ENCODE measurements at regions not wholly inside any gene's neighbourhood (a gene's known extent, or its start where the extent isn't known, plus 50 kb on each side); places are given as distances from the start of the nearest gene placed in this dataset.

- Histone ChIP-seq H3K9me3 (no peaks in the 10 kb centered on the region), H3K4me1 (replicated peaks) (no peaks in the 10 kb centered on the region), H3K27me3 (replicated peaks; ENCODE audit: insufficient read depth) (no peaks in the 10 kb centered on the region), H3K4me3 (no peak overlapping the region), H3K36me3 (no peaks in the 10 kb centered on the region), H3K27ac (no peak overlapping the region)
- intact Hi-C loops (cut with DNase I), result no loop called here
- peak; percentile 26 for DNase-seq (ENCODE audit: low spot score)
- WGBS, result 36% methylated on average over 2 of the region's 2 CpGs
- TF ChIP-seq CTCF (IDR thresholded peaks at IDR 0.05) (no peak), POLR2A (IDR thresholded peaks at IDR 0.05) (no peak), POLR2AphosphoS5 (IDR thresholded peaks at IDR 0.05) (no peak)
Observed at GRCh38 chr2:16546128-16546754, 119.4 kb downstream of the CYRIA start.

- WGBS, result 55% methylated on average over 3 of the region's 3 CpGs
- Histone ChIP-seq H3K27ac (no peak overlapping the region), H3K4me1 (replicated peaks) (no peaks in the 10 kb centered on the region), H3K36me3 (no peaks in the 10 kb centered on the region), H3K27me3 (replicated peaks; ENCODE audit: insufficient read depth) (no peaks in the 10 kb centered on the region), H3K4me3 (no peak overlapping the region), H3K9me3 (no peaks in the 10 kb centered on the region)
- DNase-seq (ENCODE audit: low spot score), result no peak
- intact Hi-C loops (cut with DNase I), result no loop called here
- no peak for TF ChIP-seq CTCF (IDR thresholded peaks at IDR 0.05)
- no peak for TF ChIP-seq POLR2AphosphoS5 (IDR thresholded peaks at IDR 0.05)
- TF ChIP-seq POLR2A (IDR thresholded peaks at IDR 0.05), result no peak
Observed at GRCh38 chr2:16538707-16539106, 126.9 kb downstream of the CYRIA start.

- Histone ChIP-seq H3K9me3 (no peaks in the 10 kb centered on the region), H3K27me3 (replicated peaks; ENCODE audit: insufficient read depth) (no peaks in the 10 kb centered on the region), H3K27ac (no peak overlapping the region), H3K4me1 (replicated peaks) (no peaks in the 10 kb centered on the region), H3K4me3 (no peak overlapping the region), H3K36me3 (no peaks in the 10 kb centered on the region)
- WGBS, result 82% methylated on average over 5 of the region's 5 CpGs
- no peak for DNase-seq (ENCODE audit: low spot score)
- intact Hi-C loops (cut with DNase I), result no loop called here
- TF ChIP-seq POLR2A (IDR thresholded peaks at IDR 0.05) (no peak), CTCF (IDR thresholded peaks at IDR 0.05) (no peak), POLR2AphosphoS5 (IDR thresholded peaks at IDR 0.05) (no peak)
Observed at GRCh38 chr2:16537347-16537746, 128.3 kb downstream of the CYRIA start.

- no peaks in the 10 kb centered on the region for H3K4me1 ChIP-seq (replicated peaks)
- TF ChIP-seq POLR2A (IDR thresholded peaks at IDR 0.05) (no peak), POLR2AphosphoS5 (IDR thresholded peaks at IDR 0.05) (no peak), CTCF (IDR thresholded peaks at IDR 0.05) (no peak)
- 82% methylated on average over 1 of the region's 1 CpG for WGBS
- H3K9me3 ChIP-seq, result no peaks in the 10 kb centered on the region
- H3K36me3 ChIP-seq, result no peaks in the 10 kb centered on the region
- H3K27me3 ChIP-seq (replicated peaks; ENCODE audit: insufficient read depth), result no peaks in the 10 kb centered on the region
- DNase-seq (ENCODE audit: low spot score), result no peak
- H3K27ac ChIP-seq, result no peak overlapping the region
- H3K4me3 ChIP-seq, result no peak overlapping the region
- intact Hi-C loops (cut with DNase I), result no loop called here
Observed at GRCh38 chr2:16526193-16526592, 139.4 kb downstream of the CYRIA start.

- WGBS, result 89% methylated on average over 15 of the region's 15 CpGs
- H3K36me3 ChIP-seq, result no peaks in the 10 kb centered on the region
Observed at GRCh38 chr2:16525265-16525887, 140.3 kb downstream of the CYRIA start.

More at GRCh38 chr2:16525265-16525887, 140.3 kb downstream of the CYRIA start:
- no peak for TF ChIP-seq POLR2A (IDR thresholded peaks at IDR 0.05)
- TF ChIP-seq POLR2AphosphoS5 (IDR thresholded peaks at IDR 0.05), result no peak
- peak in 1 of 4 experiments; percentile 26 for TF ChIP-seq CTCF (IDR thresholded peaks at IDR 0.05)
- DNase-seq (ENCODE audit: low spot score), result no peak
- Histone ChIP-seq H3K9me3 (no peaks in the 10 kb centered on the region), H3K27ac (no peak overlapping the region), H3K27me3 (replicated peaks; ENCODE audit: insufficient read depth) (no peaks in the 10 kb centered on the region), H3K4me1 (replicated peaks) (no peaks in the 10 kb centered on the region), H3K4me3 (no peak overlapping the region)
- intact Hi-C loops (cut with DNase I), result no loop called here
